ENCODE measurements at regions not wholly inside any gene's neighbourhood (a gene's known extent, or its start where the extent isn't known, plus 50 kb on each side); places are given as distances from the start of the nearest gene placed in this dataset.

GRCh38 chr4:32661229-32661628 is 1941.1 kb downstream of the PCDH7 start:
- no peaks in the 10 kb centered on the region for H3K79me2 ChIP-seq (ENCODE audit: low read depth)
- no peaks in the 10 kb centered on the region for H4K20me1 ChIP-seq (ENCODE audit: low read depth)
- no peak overlapping the region for H3K27ac Mint-ChIP-seq
- H3K36me3 ChIP-seq = no peaks in the 10 kb centered on the region
- no peak for DNase-seq (ENCODE audit: low spot score)
- no peaks in the 10 kb centered on the region for H3K36me3 Mint-ChIP-seq
- H3K4me1 Mint-ChIP-seq = peaks cover 5% of the 10 kb centered on the region
- H3K9ac ChIP-seq = no peak overlapping the region
- no peak overlapping the region for H3K4me3 ChIP-seq
- H3K4me3 Mint-ChIP-seq = no peak overlapping the region
- no peaks in the 10 kb centered on the region for H3K4me1 ChIP-seq
- no peak overlapping the region for H3K4me2 ChIP-seq
- no peaks in the 10 kb centered on the region for H3K27me3 ChIP-seq
- H3K9me3 Mint-ChIP-seq = peaks cover 10% of the 10 kb centered on the region
- no peak overlapping the region for H3K27ac ChIP-seq
- H3K9me3 ChIP-seq (ENCODE audit: low read depth) = no peaks in the 10 kb centered on the region
- no peaks in the 10 kb centered on the region for H3F3A ChIP-seq (ENCODE audit: low read depth)
- TF ChIP-seq EZH2phosphoT487 (IDR thresholded peaks at IDR 0.05) (no peak), EZH2 (IDR thresholded peaks at IDR 0.05) (no peak), CTCF (IDR thresholded peaks at IDR 0.05) (no peak)
- H2AFZ ChIP-seq (replicated peaks) = no peak overlapping the region
- no peaks in the 10 kb centered on the region for H3K27me3 Mint-ChIP-seq (ENCODE audit: insufficient read depth, low read depth)

DNA sequence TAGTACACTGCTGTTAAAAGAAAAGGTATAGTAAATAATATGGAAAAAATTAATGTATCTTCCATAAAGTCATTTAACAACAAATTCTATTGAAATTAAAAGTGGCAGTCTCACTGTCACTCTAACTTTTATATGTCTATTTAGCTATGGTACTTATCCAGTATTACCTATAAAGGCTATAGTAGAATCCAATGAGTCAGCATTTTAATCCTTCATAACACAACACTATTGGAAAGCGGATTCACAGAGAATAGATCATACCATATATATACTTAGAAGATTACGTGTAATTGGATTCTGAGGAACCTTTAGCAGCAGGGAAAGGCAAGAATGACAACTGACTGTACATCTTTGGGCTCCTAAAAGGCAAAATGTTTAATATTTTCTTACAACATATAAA is 1942.6 kb downstream of the PCDH7 start:
- peaks cover 10% of the 10 kb centered on the region for H3K9me3 Mint-ChIP-seq
- Histone ChIP-seq H3K27ac (no peak overlapping the region), H3F3A (ENCODE audit: low read depth) (no peaks in the 10 kb centered on the region), H2AFZ (replicated peaks) (no peak overlapping the region), H4K20me1 (ENCODE audit: low read depth) (no peaks in the 10 kb centered on the region), H3K9me3 (ENCODE audit: low read depth) (no peaks in the 10 kb centered on the region), H3K4me2 (no peak overlapping the region), H3K79me2 (ENCODE audit: low read depth) (no peaks in the 10 kb centered on the region), H3K36me3 (no peaks in the 10 kb centered on the region), H3K27me3 (no peaks in the 10 kb centered on the region), H3K4me3 (no peak overlapping the region), H3K4me1 (no peaks in the 10 kb centered on the region), H3K9ac (no peak overlapping the region)
- no peak for TF ChIP-seq EZH2phosphoT487 (IDR thresholded peaks at IDR 0.05)
- no peak for TF ChIP-seq EZH2 (IDR thresholded peaks at IDR 0.05)
- no peak for TF ChIP-seq CTCF (IDR thresholded peaks at IDR 0.05)
- H3K36me3 Mint-ChIP-seq = no peaks in the 10 kb centered on the region
- no peak for DNase-seq (ENCODE audit: low spot score)
- H3K27ac Mint-ChIP-seq = no peak overlapping the region
- H3K27me3 Mint-ChIP-seq (ENCODE audit: insufficient read depth, low read depth) = no peaks in the 10 kb centered on the region
- peaks cover 5% of the 10 kb centered on the region for H3K4me1 Mint-ChIP-seq
- no peak overlapping the region for H3K4me3 Mint-ChIP-seq

DNA sequence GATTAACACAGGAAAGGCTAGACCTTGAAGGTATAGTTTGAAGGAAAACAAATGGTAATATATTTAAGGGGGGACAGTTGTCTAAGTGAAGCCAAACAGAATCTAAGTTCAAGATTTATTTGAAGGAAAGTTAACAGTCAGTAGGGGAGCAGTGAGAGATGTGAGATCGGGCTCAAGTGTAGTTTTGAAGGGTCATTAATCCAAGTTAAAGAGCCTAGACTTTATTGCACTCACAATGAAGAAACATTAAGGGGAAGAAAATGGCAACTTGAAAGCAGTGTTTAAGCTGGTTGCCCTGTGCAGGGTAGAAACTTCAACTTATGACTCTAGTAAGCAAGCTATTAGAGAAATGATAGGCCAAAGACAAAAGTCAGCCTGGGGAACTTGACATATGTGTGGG is 1952.2 kb downstream of the PCDH7 start:
- Histone ChIP-seq H3K79me2 (ENCODE audit: low read depth) (no peaks in the 10 kb centered on the region), H3K4me1 (no peaks in the 10 kb centered on the region), H3K36me3 (no peaks in the 10 kb centered on the region), H3K4me2 (no peak overlapping the region), H3K27ac (no peak overlapping the region), H3K27me3 (no peaks in the 10 kb centered on the region), H3K9ac (no peak overlapping the region), H3K9me3 (ENCODE audit: low read depth) (no peaks in the 10 kb centered on the region), H3F3A (ENCODE audit: low read depth) (no peaks in the 10 kb centered on the region), H2AFZ (replicated peaks) (peak overlapping the region; percentile 57), H4K20me1 (ENCODE audit: low read depth) (no peaks in the 10 kb centered on the region), H3K4me3 (no peak overlapping the region)
- no peak overlapping the region for H3K27ac Mint-ChIP-seq
- no peaks in the 10 kb centered on the region for H3K27me3 Mint-ChIP-seq (ENCODE audit: insufficient read depth, low read depth)
- no peak for DNase-seq (ENCODE audit: low spot score)
- H3K4me3 Mint-ChIP-seq = no peak overlapping the region
- no peaks in the 10 kb centered on the region for H3K4me1 Mint-ChIP-seq
- H3K9me3 Mint-ChIP-seq = peaks cover 2% of the 10 kb centered on the region
- TF ChIP-seq EZH2phosphoT487 (IDR thresholded peaks at IDR 0.05) (no peak), EZH2 (IDR thresholded peaks at IDR 0.05) (no peak), CTCF (IDR thresholded peaks at IDR 0.05) (no peak)
- H3K36me3 Mint-ChIP-seq = no peaks in the 10 kb centered on the region

DNA sequence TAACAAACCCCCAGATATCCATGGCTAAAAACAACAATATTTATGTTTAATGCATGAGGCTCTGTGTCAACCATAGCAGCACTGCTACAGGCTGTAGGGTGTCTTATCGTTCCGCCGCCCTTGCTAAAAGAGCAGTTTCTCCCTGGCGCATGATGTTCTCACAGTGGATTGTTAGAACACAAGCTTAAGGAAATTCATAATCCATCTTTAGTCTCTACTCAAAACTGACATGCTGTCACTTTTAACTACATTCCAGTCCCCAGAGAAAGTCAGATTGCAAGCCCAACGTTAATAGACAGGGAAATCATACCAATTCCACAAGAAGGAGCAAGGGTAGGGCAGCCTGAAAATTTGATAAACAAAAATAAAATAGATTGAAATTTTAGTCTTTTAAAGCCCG is 1960.8 kb downstream of the PCDH7 start:
- peaks cover 2% of the 10 kb centered on the region for H3K9me3 Mint-ChIP-seq
- H3K4me3 Mint-ChIP-seq = no peak overlapping the region
- H3K9me3 ChIP-seq (ENCODE audit: low read depth) = no peaks in the 10 kb centered on the region
- H3K4me2 ChIP-seq = no peak overlapping the region
- H3K36me3 Mint-ChIP-seq = no peaks in the 10 kb centered on the region
- no peak overlapping the region for H3K9ac ChIP-seq
- H3K4me1 ChIP-seq = no peaks in the 10 kb centered on the region
- H3K27me3 ChIP-seq = no peaks in the 10 kb centered on the region
- no peak for TF ChIP-seq EZH2 (IDR thresholded peaks at IDR 0.05)
- no peak for TF ChIP-seq CTCF (IDR thresholded peaks at IDR 0.05)
- TF ChIP-seq EZH2phosphoT487 (IDR thresholded peaks at IDR 0.05) = no peak
- no peaks in the 10 kb centered on the region for H3K27me3 Mint-ChIP-seq (ENCODE audit: insufficient read depth, low read depth)
- H3K27ac Mint-ChIP-seq = no peak overlapping the region
- no peaks in the 10 kb centered on the region for H3K36me3 ChIP-seq
- DNase-seq (ENCODE audit: low spot score) = no peak
- peak overlapping the region; percentile 50 for H2AFZ ChIP-seq (replicated peaks)
- no peaks in the 10 kb centered on the region for H4K20me1 ChIP-seq (ENCODE audit: low read depth)
- no peaks in the 10 kb centered on the region for H3F3A ChIP-seq (ENCODE audit: low read depth)
- H3K4me3 ChIP-seq = no peak overlapping the region
- peaks cover 7% of the 10 kb centered on the region for H3K4me1 Mint-ChIP-seq
- H3K79me2 ChIP-seq (ENCODE audit: low read depth) = no peaks in the 10 kb centered on the region
- no peak overlapping the region for H3K27ac ChIP-seq

Data from neural progenitor cell (in vitro differentiated cells).